A673 (cell line): ENCODE measurements at regions not wholly inside any gene's neighbourhood (a gene's known extent, or its start where the extent isn't known, plus 50 kb on each side); places are given as distances from the start of the nearest gene placed in this dataset.

ENCODE experiments used
- CTCF ChIP-seq: fragments of 300-800, 200-600 bp; sonication (generic); conservative IDR thresholded peaks from 2 replicates; pipeline ENCODE4 v1.5.1; 2017; ENCODE audit warnings: low read depth, mild to moderate bottlenecking, antibody characterized with exemption, low read length, moderate library complexity, mixed read lengths
- EZH2 ChIP-seq: fragments of 200-600 bp; sonication (generic); IDR thresholded peaks from 2 replicates; pipeline ENCODE4 v1.6.1; 2017; ENCODE audit warnings: borderline replicate concordance, low read depth, mild to moderate bottlenecking, mixed read lengths, antibody characterized with exemption, low read length; ENCODE audit not compliant: poor library complexity, severe bottlenecking

GRCh38 chr15:67013696-67014095 lies 51.7 kb upstream of the SMAD3 start:
- no peak for TF ChIP-seq CTCF
- no peak for TF ChIP-seq EZH2
